Activated CD4-positive, alpha-beta T cell treated with anti-CD3 and anti-CD28 coated beads, Interleukin-2, amount 50 U/mL, for 16 hours (primary cell): ENCODE measurements at regions not wholly inside any gene's neighbourhood (a gene's known extent, or its start where the extent isn't known, plus 50 kb on each side); places are given as distances from the start of the nearest gene placed in this dataset.

Experiments used
- DNase-seq: peaks from one replicate; pipeline ENCODE4 v3.0.0-alpha.2; 2020

DNA sequence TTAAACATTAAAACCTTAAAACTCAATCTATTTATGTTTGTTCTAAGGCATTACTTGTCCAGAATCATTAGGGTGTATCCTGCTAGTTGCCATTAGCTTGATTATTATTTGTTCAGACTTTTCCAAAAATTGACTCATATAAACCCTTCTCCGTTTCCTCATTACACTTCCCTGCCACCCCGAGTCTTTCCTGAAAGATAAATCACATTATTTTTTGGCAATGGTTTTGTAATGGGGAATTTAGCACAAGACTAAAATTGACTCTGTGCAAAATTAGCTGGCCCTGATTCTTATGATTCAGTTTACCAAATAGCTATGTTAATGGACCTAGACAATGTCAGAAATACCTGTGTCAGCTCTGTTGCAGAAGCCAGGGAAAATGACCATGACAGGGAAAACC, 112.2 kb upstream of the NT5C1B start:
- DNase-seq: no peak

DNA sequence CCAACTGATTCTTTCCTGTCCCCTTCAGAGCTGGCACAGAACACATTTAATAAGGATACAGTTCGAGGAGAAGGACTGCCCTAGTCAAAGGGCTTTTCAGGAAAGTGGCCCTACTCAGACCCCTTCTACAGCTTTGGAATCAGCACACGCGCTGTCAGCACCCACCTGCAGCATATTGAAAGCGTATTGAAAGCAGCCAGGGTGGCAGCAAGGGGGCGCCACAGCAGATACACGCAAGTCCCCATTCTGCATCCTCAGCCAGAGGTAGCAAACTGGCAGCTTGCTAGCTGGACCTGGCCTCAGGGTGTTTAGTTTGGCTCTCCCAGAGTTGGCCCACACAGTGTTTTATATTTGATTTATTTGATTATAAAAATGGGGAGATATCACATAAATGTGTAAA, 101.0 kb upstream of the NT5C1B start:
- DNase-seq: no peak

DNA sequence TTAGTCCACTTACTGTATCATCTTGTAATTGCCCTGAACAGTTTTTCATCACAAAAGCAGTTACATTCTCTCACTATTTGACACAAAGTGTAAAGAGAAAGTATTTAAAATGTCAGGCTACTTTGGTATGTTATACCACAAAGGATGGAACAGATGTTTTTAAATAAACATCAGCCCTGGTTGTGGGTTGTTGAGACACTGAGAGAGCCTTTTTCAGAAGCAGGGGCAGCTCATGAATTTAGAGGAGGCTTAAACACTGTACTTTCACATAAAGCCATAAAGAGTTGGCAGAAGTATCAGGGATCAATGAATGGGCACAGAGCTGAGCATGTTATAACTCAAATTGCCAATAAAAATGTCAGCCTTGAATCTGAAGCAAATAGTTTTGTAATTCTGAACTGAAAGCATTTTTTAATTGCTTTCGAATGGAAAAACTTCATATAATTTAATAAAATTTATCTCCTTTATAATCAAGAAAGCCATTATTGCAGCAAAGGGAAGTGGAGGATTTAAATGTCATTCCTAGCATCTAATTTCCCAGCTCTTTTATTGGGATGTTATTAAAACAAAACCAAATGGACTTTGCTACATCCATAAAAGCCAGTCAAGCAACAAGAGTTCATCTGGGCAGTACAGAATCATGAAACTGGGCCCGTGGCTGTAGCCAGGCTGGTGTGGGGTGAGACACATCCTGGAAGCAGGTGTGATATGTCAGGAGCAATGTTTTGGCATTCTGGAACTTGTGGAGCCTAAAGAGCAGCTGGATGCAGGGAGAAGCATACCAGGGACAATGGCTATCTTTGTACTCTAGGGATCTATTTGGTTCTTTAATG, 95.1 kb upstream of the NT5C1B start:
- DNase-seq: no peak

DNA sequence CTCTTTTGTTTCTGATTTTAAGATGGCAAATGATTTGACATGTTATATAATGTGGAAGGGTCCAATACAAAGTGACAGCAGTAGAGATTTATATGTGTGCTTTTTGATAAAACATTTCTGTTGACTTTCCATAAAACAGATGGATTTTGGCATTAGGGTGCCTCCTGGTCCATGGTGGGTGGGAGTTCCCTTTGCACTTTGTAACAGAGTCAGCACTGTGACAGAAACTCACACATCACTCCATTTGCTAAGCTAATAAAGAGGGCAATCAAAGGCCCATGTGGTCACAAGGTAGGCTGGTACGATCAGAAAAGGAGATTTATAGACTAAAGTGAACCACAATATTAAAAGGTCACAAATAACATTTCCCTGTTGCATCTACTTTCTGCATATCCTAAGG, 93.3 kb upstream of the NT5C1B start:
- DNase-seq: no peak

DNA sequence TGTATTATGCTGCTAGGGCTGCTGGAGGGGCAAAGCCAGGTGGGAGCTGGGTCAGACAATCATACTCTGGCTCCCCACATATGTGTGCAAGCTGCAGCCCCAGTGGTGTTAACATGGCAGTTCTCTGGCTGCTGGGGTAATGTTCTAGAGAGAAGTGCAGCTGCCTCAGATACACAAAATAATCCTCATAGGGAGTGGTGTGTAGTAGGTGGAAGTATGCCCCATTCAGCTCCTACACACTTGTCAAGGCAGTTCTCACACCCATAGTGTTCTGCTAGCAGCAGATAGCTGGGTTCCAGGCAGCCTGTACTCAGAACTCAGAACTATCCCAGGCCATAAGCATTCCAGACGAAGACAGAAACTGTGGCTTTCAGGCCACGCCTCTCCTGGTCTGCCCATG, 87.9 kb upstream of the NT5C1B start:
- DNase-seq: no peak

DNA sequence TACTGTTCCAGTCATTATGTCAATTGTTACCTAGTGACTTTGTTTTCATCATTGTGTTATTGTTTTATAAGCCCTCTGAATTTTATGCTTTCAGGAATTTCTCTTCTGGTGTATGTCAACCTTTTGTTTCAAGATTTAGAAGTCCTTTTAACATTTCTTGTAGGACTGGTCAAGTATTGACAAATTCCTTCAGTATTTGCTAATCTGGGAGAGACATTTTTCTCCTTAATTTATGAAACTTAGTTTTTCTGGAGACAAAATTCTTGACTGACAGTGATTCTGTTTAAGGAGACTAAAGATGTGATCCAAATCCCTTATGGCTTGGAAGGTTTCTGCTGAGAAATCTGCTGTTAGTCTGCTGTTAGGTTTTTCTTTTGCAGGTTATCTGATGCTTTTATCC, 84.9 kb upstream of the NT5C1B start:
- no peak for DNase-seq

DNA sequence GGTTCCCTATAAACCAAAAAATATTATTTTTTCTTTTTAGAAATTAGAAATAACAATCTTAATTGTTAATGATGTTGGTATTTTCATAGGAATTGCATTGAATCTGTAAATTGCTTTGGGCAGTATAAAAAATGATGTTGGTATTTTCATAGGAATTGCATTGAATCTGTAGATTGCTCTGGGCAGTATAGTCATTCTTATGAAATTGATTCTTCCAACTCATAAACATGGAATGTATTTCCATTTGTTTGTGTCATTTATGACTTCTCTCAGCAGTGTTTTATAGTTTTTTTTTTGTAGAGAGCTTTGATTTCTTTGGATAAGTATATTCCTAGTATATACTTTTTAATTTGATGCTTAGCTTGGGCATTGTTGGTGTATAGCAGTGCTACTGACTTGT, 82.0 kb upstream of the NT5C1B start:
- no peak for DNase-seq

DNA sequence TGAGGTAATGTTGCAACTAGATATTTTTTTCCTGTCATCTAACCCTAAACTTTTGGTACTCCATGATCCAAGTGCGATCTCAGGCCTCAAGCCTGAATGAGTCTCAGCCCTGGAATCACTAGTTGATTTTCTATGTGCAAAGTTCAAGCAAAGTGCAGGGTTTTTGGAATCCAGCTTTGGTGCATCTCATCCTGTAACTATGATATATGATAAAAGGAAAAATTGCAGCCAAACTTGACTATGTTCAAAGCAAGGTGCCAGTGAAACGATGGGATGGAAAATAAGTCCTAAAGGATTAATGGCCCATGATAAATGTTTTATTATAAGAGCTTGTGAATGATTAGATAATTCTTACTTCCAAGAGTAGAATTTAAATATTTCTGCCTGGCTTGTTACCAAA, 78.9 kb upstream of the NT5C1B start:
- DNase-seq: no peak

DNA sequence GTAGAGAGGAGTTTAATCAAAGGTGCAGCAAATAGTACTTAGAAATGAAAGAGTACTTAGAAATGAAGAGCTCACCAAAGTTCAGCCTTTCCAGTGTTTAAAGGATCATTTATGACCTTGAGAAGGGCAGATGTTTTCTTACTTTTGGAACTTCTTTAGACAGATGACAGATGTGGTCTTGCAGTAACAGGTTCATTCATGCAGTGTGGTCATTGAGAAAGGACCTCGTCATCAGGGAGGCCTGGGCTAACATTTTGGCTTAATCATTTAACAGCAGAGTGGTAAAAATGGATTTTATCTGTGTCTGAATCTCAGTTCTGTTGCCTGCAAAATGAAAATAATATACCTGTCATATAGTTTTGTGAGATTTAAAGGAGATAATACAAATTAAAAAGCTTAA, 75.1 kb upstream of the NT5C1B start:
- DNase-seq: no peak

DNA sequence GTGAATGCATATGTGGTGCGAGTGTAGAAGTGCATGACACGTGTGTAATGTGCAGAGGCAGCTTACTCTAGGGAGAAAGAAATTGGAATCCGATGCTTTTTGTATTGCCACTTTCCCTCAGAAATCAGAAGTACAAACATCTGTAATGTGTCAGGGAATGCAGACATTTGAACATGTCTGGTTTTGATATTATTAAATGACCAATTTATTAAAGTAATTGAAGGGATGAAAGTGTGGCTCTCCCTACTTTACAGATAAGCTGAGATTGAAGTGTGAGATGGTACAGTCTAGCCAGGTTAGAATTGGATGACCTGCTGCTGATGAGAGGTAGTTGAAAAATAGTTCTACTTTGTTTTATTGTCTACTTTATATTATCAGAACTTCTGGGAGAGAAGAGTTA, 74.5 kb upstream of the NT5C1B start:
- DNase-seq: no peak

DNA sequence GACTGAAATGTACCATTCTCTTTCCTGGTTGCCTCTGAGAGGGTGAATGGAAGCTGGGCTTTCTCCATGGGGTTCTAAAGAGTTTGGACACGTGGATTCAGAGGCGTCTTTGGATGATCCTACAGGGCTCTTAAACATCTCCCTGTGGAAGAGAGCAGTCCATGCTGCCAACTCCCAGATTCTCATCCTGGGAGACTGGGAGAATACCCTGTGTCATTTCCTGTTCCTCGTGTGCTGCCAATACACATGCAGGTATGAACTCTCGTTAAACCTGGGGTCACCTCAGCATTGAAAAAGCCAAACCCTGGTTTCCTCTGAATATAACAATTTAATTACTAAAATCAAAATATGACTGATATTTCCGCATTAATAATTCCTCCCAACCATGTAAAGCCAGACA, 73.3 kb upstream of the NT5C1B start:
- DNase-seq: no peak

DNA sequence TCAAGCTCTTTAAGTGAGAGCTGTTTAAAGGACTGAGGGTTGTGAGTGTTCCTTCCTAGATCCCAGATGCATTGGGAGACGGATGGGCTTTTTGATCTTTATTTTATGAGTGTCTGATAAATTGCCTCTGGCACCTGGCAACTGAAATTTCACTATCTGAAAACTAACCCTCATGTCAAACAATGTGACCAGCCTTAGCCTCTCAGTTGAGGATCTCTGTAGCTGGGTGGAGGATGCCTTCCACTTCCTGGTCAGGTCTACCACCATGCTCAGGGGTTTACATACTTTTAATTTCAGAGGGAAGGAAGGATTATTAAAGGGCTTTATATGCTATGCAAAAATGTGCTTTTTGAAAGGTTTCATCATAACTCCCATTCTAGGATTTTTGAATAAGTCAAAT, 70.5 kb upstream of the NT5C1B start:
- DNase-seq: no peak

DNA sequence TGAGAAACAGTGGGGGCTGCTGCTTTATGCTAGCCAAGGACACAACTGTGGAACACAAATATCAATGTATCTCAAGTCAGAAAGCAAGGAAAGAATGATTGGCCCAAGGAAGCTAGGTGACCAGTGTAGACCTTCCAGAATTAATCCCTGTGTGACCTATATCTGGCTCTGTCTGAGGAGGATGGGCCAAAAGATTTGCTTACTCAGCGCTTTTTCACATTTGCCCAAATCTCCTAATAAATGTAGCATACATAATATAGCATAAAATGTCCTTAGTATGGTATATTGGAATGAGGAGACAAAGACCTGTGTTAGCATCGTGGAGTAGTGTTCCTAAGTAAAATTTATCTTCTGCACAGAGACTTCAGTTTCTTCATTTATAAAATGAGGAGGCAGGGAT, 66.7 kb upstream of the NT5C1B start:
- no peak for DNase-seq

DNA sequence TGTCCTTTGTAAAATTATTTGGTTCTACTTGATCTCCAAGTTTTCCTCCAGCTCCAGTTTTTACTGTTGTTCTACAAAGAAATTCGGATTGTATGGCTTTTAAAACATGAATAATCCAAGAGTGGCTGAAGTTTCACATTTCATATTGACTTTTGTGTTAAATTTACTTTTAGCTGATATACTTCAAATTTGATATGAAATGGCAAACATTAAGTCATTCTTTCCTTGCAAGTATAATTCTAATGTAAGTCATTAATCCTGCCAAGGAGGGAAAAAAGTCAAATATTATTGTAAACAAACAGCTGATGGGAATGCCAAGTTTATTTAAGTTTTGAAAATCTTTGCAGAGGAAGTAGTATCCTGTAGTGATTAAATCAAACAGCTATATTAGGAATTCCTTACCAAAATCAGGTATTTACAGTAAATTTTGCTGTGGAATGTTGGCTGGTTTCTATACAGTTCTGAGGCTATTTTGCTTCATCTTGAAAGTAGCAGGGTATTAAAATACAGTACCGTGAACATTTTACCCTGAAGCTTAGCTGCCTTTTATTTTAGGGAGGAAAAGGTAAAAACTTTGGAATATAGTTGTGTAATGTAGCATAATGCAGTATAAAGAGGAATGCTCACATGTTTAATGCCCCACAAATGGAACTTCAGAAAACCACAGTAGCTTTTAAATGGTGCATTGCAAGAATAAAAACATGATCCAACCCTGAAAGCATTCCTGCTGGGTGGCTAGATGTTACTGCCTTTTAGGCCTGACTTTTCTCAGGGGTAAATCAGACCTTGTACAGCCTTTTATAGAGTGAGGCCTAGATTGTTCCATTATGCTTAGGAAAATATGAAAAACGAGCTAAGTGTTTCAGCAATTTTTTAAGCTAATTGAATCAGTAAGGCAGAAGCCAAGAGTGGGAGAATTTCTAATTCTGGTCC, 62.7 kb upstream of the NT5C1B start:
- no peak for DNase-seq

DNA sequence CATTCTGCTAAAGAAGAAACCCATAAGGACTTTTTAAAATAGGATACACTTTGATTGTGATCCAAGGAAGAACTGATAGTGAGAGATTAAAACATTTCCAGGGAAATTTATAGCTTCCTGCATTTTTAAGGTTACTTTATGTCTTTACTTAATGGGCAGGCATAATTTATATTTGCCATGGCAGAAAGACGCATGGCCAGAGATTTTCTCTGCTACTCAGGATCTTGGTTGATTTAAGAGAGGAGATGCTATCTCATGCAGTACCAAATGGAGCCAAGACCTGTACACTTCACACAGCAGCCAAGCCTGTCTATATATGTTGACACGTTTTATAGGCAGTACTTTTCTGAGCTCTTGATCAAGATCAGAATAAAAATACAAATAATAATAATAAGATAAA, 60.9 kb upstream of the NT5C1B start:
- no peak for DNase-seq

DNA sequence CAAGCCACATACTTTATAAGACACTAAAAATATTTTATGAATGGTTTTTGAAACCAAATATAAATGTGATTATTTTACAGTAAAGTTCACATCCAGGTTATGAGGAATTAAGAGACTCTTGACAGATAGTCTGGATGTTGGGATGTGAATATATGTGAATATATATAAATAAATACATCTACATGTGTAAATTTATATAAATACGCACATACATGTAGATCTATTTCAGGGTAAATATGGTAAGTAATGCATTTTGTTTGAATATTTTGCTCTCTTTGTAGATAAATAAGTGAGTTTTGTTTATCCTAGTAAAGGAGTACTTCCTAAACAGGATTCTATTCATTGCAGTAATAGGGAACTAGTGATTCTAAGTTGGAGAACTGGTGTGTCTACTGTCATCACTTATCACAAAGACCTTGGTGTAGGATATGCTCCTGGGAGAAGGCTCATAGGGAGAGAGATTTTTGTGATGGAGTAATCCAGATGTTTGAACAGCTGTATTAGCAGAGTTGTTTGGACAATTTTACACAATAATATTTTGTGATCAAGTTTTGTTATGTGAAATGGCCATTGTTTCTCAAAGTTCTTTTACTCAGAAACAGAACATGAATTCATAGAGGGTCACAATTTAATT, 60.2 kb upstream of the NT5C1B start:
- DNase-seq: no peak

DNA sequence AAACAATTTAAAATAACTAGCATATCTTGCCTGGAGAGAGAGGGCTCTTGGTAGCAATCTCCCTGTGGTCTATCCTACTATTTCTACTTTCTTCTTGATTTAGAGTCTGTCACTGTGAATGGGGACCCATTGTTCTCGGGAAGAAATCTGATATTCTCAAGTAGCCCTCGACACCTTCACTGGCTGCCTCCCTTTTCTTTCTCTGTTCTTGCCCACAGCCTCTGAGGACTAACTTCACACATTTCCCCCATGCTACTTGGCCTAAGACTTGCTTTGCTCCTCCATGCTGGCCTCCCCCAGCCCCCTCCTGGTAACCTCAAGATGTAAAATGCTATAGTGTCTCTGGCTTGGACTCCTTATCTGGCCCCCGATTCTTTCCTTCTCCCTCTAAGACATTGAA, 58.8 kb upstream of the NT5C1B start:
- DNase-seq: no peak

DNA sequence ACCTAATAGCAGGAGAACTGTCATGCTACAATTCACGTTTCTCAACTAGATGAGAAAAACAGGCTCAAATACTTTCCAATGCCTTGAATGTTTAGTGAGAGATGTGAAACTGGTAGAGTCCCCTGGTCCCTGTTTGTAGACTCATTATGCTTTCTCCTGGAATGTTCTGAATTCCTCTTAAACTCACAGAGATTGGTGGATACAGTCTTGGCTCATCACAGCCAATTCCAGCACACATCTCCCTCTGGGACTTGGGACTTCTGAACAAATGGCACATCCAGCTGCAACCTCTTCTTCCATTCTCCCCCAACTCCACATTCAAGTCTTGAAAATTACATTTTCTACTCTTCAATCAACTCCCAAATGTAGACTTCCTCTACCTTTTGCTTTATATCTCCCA, 58.4 kb upstream of the NT5C1B start:
- DNase-seq: no peak

DNA sequence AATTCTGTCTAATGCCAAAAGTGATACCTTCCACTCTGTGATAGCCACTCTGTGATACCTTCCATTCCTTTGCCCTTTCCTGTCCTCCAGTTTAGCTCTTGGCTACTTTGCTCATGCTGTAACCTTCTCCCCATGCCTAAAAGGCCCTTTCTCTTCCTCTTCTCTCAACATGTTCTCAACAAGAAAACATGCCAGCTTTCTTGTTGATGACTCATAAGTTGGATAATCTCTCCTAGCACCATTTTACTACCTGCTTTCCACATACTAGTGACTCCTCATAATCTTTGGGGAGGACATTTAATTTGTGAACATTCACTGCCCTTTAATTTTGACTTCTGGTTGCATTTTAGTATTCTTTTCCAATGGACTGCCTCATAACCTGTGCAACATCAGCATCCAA, 55.9 kb upstream of the NT5C1B start:
- no peak for DNase-seq

DNA sequence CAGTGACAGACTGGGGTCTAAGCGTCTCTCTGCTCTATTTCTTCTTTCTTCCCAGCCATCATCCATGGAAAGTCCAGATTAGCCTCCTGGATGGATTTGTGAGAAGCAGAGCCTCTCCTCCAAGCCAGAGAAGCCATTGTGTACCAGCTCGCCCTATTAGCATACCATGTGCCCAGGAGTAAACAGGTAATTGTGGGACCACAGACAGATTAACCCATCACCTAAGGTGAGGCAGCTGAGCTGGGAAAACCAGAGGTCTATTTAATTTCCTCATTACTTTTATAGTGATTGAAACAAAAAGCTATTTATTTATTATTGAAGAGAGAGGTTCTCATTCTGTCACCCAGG, 54.7 kb upstream of the NT5C1B start:
- DNase-seq: no peak

DNA sequence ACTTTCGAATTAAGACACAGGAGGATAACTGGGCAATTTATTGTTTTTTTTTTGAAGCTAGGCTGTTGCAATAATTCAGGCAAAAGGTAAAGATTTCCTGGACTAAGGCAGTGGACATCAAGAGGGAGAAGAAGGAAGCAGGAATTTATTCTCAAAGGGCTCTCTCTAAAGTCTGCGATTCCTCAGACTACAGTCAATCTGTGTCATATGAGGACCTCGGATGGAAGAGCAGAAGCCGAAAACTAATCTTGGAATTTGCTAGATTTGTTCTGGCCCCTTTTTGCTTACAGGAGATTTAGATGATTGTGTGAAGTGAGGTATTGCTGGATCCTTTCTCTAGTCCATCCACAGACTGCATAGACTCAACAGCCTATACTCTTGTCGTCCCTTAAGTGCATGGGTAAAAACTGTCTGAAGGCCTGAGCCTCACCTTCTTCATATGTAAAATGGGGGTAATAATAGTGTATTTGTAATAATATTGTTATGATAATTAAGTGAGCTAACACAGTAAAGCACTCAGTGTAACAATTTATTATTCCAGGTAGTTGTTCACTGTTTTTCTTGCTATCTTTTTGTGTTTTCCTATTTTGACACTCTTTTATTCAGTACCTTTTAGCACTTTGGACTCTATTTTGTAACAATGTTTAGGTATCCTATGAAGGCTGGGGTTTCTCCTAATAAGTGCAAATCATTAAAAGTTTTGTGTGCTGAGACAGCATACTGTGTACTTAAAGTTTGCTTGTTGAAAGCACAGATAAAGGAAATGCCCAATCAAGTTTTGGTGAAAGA, 54.2 kb upstream of the NT5C1B start:
- no peak for DNase-seq

DNA sequence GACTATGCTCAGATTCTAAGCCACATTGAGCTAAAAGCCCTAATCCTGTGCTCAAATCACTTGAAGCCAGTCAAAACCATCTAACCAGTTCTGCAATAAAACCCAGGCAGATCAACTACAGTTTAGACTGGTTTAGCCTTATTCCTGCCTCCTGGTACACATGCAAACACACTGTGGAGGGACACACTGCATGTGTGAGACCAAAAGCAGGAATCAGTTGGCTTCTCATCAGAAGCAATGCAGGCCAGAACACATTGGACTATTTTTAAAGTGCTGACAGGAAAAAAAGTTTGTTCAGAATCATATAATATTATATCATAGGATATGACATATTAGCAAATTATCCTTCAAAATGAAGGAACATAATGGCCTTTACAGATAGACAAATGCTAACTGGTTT, 52.5 kb upstream of the NT5C1B start:
- no peak for DNase-seq
